ENCODE measurements at regions not wholly inside any gene's neighbourhood (a gene's known extent, or its start where the extent isn't known, plus 50 kb on each side); places are given as distances from the start of the nearest gene placed in this dataset.

DNA sequence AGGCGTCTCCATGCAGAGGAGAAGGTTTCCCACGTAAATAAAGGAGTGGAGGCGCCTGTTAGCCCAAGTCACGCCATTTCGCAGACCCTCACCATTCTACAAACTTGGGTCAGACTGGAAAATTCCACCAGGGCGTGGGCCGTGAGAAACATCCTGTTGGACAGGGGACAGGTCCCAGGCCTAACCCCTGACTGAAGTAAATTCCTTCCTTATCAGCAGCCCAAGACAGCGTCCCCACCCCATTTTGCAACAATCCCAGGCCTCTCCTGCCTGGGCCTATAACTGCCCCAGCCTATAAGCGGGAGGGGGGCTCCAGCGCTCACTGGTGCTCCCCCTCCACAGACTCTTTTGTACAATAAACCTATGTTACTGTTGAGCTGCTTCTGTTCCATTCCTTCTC, 57.3 kb upstream of the CBLN2 start:
- no peak for DNase-seq (ENCODE audit: low spot score)
